ENCODE measurements at regions not wholly inside any gene's neighbourhood (a gene's known extent, or its start where the extent isn't known, plus 50 kb on each side); places are given as distances from the start of the nearest gene placed in this dataset.

DNA sequence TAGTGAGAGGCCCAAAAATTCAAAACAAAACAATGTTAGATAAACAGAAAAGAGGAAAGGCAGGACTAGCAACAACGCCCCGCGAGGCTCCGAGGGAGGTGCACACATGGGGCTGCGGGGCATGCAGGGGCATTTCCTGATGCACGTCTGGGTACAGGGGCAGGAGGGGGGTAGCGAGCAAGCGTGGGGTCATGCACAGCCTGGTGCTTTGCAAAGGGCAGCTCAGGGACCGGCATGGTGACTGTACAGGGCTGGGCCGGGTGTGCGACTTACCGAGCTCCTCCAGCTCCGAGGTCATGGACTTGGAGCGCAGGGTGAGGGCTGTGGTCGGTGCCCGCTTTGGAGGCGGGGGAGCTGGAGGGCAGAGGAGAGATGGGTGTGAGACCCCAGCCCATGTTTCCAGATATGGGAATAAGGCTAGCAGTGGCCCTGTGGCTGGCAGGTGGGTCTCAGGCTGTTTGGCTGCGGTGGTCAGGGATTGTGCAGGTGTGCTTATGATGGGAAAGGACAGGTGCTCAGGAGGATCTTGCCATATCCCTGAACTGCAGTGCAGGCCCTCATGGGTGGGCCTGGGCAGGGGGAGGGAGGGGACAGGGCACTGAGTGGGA, 103.7 kb downstream of the CTTN start:
- no peak for DNase-seq

DNA sequence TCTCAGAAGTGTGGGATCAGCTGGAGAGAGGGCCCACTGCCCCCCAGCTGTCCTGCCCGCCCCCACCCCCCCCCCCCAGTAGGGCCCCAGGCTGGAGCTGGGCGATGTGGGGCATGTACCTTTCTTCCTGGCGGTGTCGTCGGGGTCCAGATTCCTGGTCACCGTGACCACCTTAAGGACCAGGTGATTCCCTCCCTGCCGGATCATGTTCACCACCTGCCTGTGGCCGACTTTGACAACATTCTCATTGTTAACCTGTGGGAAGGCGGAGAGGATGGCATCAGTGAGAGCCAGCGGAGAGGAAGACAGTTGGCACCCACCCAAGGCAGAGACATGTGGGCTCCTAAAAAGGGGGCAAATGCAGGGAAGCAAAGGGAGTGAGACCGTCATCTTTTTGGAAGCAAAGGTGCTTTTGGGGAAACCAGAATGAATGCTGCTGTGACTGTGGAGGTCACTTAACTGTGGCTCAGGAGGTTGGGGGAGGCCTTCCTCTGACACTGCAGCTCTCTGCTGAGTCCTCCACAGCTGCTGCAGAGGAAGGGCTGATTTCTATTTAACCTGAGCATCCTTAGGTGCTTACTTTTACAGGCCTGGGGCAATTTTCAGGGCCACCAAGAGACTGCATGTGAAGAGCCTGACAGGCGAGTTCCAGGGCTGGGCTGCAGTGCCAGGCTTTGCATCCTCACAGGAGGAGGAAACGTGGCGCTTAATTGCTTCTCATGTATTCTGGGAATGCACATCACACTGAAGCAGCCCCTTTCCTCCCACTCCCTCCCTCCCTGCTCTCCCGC, 104.5 kb downstream of the CTTN start:
- DNase-seq = peak; percentile 88

DNA sequence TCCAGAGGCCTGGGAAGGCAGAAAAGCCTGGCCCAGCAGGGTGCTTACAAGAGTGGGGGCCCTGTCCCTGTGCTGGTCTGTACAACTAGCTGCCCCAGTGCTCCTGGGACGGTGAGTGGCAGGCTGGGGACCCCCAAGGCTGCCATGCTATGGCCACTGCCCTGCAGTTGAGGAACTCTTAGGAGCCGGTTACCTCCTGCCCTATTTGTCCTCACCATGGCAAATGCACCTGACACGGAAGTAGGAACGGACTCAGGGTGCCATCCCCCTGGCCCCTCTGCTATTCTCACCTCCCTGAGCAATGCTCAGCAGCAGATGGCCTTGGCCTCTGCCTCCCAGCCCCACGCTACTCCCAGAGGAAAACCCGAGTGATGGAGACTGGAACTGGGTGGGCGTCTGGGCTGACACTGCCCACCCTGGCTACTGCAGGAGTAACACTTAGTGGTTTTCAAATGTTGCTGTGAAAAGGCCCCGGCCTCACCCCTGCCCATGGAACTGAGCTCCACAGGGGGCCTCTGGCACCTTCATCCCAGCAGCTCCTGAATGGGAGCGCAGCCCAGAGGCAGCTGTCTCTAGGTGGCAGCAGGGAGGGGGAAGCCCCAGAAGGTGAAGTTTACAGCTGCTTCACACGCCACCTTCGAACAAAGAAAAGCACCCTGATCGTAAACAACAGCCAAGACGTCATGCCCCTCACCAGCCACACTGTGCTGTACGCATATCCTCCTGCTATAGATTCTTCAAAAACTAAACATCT, 105.3 kb downstream of the CTTN start:
- peak; percentile 94 for DNase-seq

DNA sequence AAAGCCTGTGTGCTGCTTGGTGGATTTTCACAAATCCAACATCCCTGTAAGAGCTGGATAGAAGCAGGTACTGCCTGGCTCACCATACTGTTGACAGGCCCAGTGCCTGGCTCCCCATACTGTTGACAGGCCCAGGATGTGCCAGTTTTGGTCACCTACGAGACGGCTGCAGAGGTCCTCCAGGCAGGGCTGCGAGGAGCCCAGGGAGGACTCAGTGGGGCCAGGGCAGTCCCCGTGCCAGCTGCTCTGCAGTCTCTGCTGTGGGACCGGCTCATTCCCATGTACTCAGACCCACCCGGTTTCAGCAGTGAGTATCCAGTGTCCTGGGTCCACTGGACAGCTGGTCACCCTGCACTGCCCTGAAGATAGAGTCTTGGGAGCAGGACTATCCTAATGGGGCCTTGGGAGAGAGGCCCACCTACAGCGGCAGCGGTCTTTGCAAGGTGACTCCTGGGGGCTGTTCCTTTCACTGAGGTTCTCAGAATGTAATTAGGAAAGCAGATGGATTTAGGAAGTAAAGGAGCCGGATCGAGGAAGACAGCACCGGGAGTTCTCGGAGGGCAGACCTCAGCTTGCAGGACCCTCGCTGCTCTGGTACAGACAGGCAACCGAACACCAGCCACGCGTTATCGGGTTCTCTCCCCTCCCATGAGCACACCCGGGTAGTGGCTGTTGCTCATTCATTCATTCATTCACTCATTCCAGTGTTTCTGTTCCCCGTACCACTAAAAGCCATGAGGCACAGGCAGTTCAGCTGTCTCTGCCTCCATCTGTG, 106.1 kb downstream of the CTTN start:
- no peak for DNase-seq

DNA sequence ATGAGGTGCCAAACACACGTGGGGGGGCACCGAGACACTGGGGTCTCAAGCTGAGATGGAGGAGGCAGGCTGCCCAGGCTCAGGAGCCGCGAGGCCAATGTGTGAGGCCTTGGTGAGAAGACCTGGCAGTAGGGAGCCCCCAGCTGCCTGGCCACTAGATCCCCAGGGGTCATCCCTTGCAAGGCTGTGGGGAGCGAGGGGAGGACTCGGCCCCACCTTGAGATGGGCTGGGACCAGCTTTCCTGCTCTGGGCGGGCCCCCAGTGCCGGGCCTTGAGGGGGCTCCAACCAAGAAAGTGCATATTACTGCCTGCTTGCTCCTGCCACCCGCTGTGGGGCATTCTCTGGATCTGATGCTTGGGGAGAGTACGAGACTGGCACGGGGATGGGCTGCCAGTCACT, 107.0 kb downstream of the CTTN start:
- no peak for DNase-seq

DNA sequence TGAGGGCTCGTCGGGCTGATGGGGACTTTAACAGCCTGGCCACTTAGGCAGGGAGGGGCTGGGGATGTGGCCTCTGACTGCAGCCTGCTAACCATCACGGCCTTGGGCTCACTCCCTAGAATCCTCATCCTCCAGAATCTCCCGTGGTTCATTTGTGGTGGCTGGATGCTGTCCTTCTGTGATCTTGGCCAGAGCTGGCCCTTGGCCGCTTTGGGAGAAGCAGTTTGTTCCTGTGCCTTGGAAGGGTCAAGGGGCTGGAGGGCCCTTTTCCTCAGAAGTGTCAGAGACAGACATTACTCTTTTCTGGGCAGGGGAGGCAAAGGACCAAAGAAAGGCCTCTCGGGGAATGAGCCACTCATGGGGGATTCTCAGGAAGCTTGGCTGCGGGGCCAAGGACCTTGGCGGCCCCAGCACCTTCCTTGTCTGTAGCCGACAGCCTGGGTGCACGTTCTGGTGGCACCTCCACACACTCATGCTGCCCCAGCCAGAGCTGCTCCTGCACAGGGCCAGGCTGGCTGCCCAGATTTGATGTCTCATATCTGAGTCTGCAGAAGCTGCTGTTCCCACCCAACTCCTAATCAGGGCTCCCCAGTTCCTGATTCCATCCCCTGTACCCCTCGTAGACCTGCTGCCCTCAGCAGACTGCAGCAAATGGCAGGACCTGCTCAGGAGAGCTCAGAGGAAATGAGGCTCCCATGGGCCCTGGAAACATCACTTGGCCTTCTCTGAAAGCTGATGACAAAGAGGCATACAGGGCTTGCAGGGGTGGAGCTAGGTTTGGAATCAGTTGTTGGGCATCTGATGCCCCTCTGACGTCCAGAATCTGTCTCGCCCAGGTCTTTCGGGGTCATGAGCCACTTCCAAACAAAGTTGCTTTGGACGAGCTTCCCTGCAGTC, 107.7 kb downstream of the CTTN start:
- DNase-seq = no peak

DNA sequence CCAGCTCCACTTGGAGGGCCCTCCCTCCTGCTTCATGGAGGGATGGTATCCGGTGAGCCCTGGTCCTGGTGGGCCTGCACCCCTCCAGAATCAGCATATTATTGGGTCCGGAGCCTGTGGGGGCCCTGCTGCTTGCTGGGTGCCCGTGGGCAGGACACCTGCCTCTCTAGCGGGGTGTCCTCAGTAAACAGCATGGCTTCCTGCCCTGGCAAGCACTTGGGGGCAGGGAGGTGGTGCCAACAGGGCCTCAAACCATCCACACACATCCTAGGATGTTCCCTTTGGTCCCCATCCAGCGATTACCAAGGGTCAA, 108.3 kb downstream of the CTTN start:
- no peak for DNase-seq

DNA sequence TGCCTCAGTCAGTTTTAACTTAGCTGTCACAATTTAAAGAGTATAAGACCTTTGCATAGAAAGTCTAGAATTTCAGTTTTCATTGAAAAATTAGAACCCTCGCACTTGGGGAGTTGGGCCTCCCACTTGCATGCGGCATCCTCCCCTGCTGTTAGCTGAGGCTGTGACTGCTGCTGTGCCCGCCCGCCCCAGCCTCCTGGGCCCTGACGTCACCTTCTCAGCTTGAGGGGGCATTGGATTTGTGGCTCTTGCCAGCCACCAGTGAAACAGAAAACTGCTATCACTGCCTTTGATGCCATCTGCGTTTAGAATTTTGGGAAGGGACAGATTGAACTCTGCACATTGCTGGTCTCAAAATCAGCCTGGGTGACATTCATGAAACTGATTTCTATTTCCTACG, 108.7 kb downstream of the CTTN start:
- no peak for DNase-seq

DNA sequence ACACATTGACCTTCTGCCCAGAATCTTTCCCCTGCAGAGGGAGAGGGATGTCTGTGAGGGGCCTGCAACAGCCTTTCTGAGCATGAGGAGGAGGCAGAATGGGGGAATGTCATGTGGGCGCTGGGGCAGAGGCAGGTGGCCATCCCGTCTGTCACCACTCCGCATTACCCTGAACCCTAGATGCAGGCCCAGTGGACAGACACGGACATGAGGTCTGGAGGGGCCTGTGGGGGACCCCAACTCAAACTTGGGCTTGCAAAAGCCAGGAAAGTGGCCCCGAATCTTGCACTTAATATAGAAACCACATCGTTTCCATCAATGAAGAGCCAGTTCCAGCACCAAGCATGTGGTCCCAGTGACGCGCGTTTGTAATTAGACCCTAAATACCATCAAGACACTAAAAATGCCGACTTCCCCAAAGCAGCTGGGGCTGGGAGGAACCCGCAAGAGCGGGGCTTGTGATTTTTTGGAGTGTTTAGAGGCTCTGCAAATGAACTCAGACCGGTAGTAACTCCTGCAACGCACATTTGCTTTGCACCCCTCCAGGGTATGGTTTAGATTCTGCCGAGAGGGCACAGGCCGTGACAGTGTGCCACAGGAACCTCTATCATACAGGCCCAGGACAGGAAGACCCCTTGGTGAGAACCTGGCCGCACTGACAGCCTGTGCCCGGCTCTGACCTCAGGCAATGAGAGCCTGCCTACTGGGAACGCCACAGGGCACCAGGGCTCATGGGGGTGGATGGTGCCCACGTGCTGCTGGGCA, 109.3 kb downstream of the CTTN start:
- DNase-seq = no peak

DNA sequence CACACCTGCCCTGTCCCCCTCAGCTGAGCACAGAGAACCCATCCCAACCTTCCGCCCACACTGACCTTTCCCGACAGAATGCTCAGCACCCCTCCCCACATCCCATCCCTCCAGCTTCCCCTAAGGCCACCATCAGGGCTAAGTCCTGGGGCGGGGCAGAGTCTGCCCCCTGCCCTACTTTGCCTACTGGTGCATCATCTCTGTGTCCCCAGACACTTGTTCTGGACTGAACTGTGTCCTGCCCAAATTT, 109.8 kb downstream of the CTTN start:
- DNase-seq = no peak

DNA sequence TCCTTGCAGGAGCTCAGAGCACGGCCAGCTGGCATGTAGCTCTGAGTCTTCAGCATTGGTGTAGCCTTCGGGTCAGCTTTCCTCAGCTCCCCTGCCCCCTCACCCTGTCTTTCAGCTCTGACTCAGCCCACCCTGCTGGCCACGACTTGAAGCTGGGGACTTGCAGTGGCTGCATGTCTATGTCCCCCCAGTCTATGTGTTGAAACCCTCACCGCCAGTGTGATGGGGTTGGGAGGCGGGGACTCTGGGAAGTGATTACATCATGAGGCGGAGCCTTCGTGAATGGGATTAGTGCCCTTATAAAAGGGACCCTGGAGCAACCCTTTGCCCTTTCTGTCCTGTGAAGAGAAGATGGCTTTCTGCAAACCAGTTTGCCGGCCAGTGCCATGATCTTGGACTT, 111.1 kb downstream of the CTTN start:
- no peak for DNase-seq

DNA sequence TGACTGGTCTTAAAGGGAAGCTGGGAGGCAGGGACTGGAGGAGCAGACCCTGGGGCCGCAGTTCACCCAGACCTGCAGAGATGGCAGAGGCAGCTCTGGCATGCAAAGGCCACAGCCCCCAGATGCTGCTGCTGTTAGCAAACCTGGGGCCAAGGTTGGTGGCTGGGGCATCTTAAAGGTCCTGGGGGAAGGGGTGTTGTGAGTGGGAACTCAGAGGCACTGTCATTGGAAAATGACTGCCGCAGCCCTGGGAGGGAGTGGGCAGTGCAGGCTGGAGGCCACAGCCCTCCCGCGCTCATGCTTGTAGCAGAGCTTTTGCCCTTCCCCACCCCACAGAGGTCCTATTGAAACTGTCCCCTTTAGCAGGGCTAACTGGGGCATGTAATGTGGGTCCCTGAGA, 111.8 kb downstream of the CTTN start:
- DNase-seq = no peak

DNA sequence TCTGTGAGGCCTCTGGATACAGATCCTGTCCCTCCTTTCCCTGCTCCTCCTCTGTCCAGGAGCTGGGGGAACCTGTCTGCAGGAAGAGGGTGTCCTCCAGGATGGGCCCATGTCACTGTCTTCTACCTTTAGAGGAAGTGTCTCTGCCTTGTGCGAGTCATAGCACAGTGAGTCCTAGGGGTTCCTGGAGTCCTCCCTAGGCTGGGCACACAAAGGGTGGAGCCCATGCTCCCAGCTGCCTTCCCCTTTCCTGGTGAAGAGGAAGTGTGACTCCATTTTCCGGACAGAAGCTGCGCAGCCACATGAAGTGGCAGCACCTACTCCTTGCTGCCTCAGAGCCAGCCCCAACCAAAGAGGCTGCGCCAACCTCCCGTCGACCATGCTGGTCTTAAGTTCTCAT, 112.2 kb downstream of the CTTN start:
- no peak for DNase-seq

DNA sequence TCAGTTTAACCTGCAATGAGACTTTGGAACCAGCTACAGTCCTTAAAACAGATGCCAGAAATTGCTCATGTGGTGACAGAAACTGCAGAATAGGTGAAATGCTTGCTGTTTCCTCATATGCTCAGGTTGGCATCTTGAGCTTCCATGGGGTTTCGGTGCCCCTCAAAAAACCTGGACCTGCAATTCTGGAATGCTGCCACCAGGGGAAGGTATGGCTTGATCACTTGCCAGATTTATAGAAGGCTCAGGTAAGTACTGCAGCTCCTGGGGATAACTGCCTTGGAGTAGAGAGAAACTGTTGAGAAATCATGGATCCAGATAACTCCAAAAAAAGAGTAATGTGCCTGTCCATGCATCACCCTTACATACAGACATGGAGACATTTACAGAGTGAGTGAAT, 113.0 kb downstream of the CTTN start:
- no peak for DNase-seq

DNA sequence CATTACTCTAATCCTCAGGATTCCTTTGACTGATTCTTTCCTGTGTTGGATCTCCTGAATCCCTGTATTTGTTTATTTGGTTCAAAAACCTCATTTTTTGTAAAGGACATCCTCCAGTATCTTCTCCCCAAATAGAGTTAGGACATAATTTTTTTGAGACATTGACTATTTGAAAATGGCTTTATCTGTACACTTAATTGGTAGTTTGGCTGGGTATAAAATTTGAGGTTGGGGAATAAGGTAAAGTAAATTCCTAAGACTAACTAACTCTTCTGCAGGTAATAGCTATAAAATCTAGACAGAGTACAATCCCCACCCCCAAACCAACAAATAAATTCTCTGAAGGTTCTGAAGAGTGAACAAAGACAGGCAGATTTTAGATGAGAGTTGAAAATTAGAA, 114.4 kb downstream of the CTTN start:
- DNase-seq = no peak

DNA sequence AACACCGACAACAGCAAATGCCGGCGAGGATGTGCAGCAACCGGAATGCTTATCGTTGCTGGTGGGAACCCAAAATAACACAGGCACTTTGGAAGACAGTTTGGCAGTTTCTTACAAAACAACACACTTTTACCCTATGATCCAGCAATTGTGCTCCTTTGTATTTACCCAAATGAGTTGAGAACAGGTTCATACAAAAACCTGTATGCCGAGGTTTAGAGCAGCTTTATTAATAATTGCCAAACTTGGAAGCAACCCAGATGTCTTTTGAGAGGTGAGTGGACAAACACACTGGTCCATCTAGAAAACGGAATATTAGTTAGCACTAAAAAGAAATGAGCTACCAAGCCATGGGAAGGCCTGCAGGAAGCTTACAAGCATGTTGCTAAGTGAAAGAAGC, 118.9 kb downstream of the CTTN start:
- DNase-seq = no peak

DNA sequence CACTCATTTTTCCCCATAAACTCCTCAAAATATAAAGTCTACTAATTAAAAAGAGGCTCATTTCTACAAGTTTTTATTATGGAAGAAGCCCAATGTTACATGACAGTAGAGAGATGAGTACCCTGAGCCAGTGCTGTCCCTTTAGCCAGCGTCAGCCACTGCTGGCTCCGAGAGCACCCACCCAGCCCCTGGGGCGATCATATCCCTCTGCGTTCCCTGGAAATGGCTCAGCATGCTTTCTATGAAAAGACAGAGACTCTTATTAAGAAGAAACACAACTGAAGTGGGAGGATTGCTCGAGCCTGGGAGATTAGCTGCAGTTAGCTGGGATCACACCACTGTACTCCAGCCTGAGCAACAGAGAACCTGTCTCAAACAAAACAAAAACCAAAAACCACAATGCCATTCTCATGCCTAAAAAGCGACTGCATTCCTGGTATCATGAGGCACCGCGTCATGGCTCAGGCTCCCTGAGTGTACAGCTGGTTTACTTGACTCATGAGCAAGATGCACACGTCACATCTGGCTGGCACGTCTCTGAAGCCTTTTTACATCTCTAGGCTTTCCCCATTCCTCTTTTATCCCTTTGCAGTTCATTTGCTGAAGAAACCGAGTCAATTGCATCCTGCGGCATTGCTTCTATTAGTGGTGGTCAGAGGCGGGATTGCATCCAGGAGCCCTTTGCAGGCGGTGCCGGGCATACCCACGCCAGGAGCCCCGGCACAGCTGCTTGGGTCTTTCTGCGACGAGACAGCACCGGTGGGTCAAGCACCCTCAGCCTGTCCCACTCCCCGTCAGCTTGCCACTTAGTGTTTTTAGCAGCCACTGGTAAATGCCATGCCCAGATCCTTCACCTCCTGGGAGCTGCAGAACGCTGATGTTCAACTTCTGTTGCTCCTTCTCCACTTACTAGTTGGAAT, 119.9 kb downstream of the CTTN start:
- no peak for DNase-seq

DNA sequence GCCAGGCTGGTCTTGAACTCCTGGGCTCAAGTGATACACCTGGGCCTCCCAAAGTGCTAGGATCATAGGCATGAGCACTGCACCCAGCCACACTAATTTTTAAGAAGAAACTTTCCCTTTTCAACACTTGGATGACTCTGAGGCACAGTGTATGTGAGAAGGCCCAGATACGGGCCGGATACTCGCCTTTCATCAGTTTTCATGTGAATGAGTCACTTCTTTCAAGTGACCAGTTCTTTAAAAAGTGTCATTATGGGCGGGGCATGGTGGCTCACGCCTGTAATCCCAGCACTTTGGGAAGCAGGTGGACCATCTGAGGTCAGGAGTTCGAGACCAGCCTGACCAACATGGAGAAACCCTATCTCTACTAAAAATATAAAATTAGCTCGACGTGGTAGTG, 120.8 kb downstream of the CTTN start:
- no peak for DNase-seq

DNA sequence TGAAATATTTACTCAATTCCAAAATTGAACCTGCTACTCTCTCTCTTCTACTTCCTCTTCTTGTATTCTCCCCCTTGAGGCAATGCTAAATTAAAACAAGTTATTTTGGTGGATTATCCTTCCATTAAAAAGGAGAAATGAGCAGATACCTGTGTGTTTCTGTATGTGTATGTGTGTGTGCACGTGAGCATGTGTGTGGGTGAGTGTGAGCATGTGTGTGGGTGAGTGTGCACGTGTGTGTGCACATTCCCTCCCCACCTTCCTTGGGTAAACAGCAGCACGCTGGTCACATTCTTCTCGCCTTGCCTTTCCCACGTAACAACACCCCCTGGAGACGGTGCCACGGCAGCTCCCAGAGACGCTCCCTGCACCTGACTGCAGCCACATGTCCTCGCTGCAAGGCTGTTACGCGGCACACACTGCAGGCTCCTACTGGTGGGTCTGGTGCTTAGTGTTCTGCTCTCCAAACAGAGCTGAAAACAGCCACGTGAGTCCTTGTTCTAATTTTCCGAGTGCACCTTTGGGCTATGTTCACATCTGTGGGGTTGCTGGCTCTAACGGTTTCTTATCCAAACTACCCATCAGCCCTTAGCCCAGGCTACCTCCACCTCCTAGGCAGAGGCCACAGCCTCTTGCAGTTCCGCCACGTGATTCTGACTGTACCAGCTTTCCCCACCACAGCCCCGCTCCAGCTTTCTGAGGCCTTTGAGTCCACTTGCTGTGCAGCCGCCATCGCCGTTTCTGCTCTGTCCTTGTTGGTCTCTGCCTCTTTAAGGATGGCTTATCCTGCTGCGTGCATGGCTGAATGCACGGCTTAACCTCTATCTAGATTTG, 123.4 kb downstream of the CTTN start:
- peak; percentile 54 for DNase-seq

DNA sequence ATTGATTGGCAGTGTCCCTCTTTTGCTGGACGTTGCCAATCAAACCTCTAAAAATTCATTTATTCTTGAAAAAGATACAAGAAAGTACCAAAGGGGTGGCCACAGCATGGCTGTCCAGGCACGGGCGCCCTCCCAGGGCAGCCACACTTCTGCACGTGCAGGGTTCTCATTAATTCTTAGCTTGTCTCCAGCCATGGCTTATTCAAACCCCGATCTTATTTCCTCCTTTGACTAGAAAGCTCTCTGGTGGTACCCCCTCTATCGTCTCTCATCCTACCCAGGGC, 123.9 kb downstream of the CTTN start:
- no peak for DNase-seq
